ENCODE measurements at regions not wholly inside any gene's neighbourhood (a gene's known extent, or its start where the extent isn't known, plus 50 kb on each side); places are given as distances from the start of the nearest gene placed in this dataset.

- TF ChIP-seq ZNF274 (IDR thresholded peaks at IDR 0.05; ENCODE audit: low read depth, low read length) (no peak), YY1 (IDR thresholded peaks at IDR 0.05; ENCODE audit: insufficient read depth, insufficient read length) (no peak), SUZ12 (IDR thresholded peaks at IDR 0.05; ENCODE audit: extremely low read depth, insufficient read depth, insufficient read length) (no peak)
- H3K36me3 ChIP-seq (ENCODE audit: insufficient read depth, insufficient read length, low read length) = no peaks in the 10 kb centered on the region
- no peaks in the 10 kb centered on the region for H3K9me3 ChIP-seq (ENCODE audit: insufficient read depth, low read length)
- H3K4me3 ChIP-seq (ENCODE audit: insufficient read length, low read depth) = no peak overlapping the region
- H3K27me3 ChIP-seq (ENCODE audit: insufficient read depth, insufficient read length) = no peaks in the 10 kb centered on the region
- no peak overlapping the region for H3K9ac ChIP-seq (ENCODE audit: insufficient read length, low read depth)
- DNase-seq (ENCODE audit: low read depth, low spot score) = no peak
- H3K4me1 ChIP-seq (ENCODE audit: insufficient read depth, insufficient read length) = peaks cover 4% of the 10 kb centered on the region
Measured at GRCh38 chr1:116218922-116219321, 107.7 kb downstream of the MAB21L3 start.

GRCh38 chr1:116219651-116220434 is 108.6 kb downstream of the MAB21L3 start:
- no peak for TF ChIP-seq SUZ12 (IDR thresholded peaks at IDR 0.05; ENCODE audit: extremely low read depth, insufficient read depth, insufficient read length)
- no peak for TF ChIP-seq ZNF274 (IDR thresholded peaks at IDR 0.05; ENCODE audit: low read depth, low read length)
- TF ChIP-seq YY1 (IDR thresholded peaks at IDR 0.05; ENCODE audit: insufficient read depth, insufficient read length) = no peak
- no peak for DNase-seq (ENCODE audit: low read depth, low spot score)
- H3K36me3 ChIP-seq (ENCODE audit: insufficient read depth, insufficient read length, low read length) = no peaks in the 10 kb centered on the region
- H3K9me3 ChIP-seq (ENCODE audit: insufficient read depth, low read length) = no peaks in the 10 kb centered on the region
- H3K4me1 ChIP-seq (ENCODE audit: insufficient read depth, insufficient read length) = peaks cover 7% of the 10 kb centered on the region
- no peaks in the 10 kb centered on the region for H3K27me3 ChIP-seq (ENCODE audit: insufficient read depth, insufficient read length)
- H3K9ac ChIP-seq (ENCODE audit: insufficient read length, low read depth) = no peak overlapping the region
- H3K4me3 ChIP-seq (ENCODE audit: insufficient read length, low read depth) = no peak overlapping the region

DNA sequence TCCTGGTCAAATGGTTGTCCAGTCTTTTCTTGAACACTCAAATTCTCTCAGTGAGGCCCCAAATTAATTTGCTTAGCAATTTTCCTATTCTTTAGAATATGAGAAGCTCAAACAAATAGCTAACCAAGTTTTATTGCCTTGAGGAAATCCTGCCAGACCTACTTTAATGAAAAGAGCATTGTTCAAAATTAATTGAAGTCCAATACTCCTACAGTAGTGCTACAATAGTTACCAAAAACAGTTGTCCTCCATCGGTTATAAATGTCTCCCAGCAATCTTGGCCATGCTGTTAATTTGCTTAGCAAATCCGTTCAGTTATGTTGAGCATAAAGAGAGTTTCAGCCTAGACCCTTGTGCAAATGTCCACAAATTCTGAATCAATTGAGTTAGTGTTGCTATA is 112.9 kb downstream of the MAB21L3 start:
- Histone ChIP-seq H3K4me1 (ENCODE audit: insufficient read depth, insufficient read length) (peaks cover 9% of the 10 kb centered on the region), H3K9ac (ENCODE audit: insufficient read length, low read depth) (no peak overlapping the region), H3K9me3 (ENCODE audit: insufficient read depth, low read length) (no peaks in the 10 kb centered on the region), H3K27me3 (ENCODE audit: insufficient read depth, insufficient read length) (no peaks in the 10 kb centered on the region), H3K36me3 (ENCODE audit: insufficient read depth, insufficient read length, low read length) (no peaks in the 10 kb centered on the region), H3K4me3 (ENCODE audit: insufficient read length, low read depth) (no peak overlapping the region)
- no peak for TF ChIP-seq ZNF274 (IDR thresholded peaks at IDR 0.05; ENCODE audit: low read depth, low read length)
- no peak for DNase-seq (ENCODE audit: low read depth, low spot score)

GRCh38 chr1:116224561-116224960 is 113.4 kb downstream of the MAB21L3 start:
- H3K9ac ChIP-seq (ENCODE audit: insufficient read length, low read depth) = no peak overlapping the region
- no peak for DNase-seq (ENCODE audit: low read depth, low spot score)
- no peaks in the 10 kb centered on the region for H3K36me3 ChIP-seq (ENCODE audit: insufficient read depth, insufficient read length, low read length)
- TF ChIP-seq YY1 (IDR thresholded peaks at IDR 0.05; ENCODE audit: insufficient read depth, insufficient read length) = no peak
- H3K27me3 ChIP-seq (ENCODE audit: insufficient read depth, insufficient read length) = no peaks in the 10 kb centered on the region
- H3K9me3 ChIP-seq (ENCODE audit: insufficient read depth, low read length) = no peaks in the 10 kb centered on the region
- H3K4me1 ChIP-seq (ENCODE audit: insufficient read depth, insufficient read length) = peaks cover 9% of the 10 kb centered on the region
- H3K4me3 ChIP-seq (ENCODE audit: insufficient read length, low read depth) = no peak overlapping the region

DNA sequence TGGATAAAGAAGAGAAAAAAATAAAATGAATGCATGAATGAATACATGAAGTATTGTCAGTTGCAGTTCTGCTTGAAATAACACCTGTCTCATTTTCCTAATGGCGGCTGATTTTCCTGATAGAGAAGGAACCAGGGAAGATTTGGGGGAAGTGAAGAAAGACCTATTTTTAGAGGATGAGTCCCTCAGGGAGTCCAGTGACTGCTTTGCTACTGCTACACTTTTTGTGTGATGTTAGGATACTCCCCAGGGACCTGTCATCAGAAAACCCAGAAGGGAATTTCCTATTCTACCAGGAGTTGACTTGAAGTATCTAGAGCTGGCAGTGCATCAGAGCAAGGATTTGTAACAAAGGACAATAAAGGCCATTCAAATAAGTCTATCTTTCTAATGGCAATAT is 114.8 kb downstream of the MAB21L3 start:
- Histone ChIP-seq H3K4me1 (ENCODE audit: insufficient read depth, insufficient read length) (peaks cover 9% of the 10 kb centered on the region), H3K9me3 (ENCODE audit: insufficient read depth, low read length) (no peaks in the 10 kb centered on the region), H3K36me3 (ENCODE audit: insufficient read depth, insufficient read length, low read length) (no peaks in the 10 kb centered on the region), H3K4me3 (ENCODE audit: insufficient read length, low read depth) (no peak overlapping the region), H3K27me3 (ENCODE audit: insufficient read depth, insufficient read length) (no peaks in the 10 kb centered on the region), H3K9ac (ENCODE audit: insufficient read length, low read depth) (no peak overlapping the region)
- DNase-seq (ENCODE audit: low read depth, low spot score) = no peak
- TF ChIP-seq SUZ12 (IDR thresholded peaks at IDR 0.05; ENCODE audit: extremely low read depth, insufficient read depth, insufficient read length) (no peak), ZNF274 (IDR thresholded peaks at IDR 0.05; ENCODE audit: low read depth, low read length) (no peak), YY1 (IDR thresholded peaks at IDR 0.05; ENCODE audit: insufficient read depth, insufficient read length) (no peak)

GRCh38 chr1:116228511-116228910 is 117.3 kb downstream of the MAB21L3 start:
- Histone ChIP-seq H3K27me3 (ENCODE audit: insufficient read depth, insufficient read length) (no peaks in the 10 kb centered on the region), H3K4me3 (ENCODE audit: insufficient read length, low read depth) (no peak overlapping the region), H3K9me3 (ENCODE audit: insufficient read depth, low read length) (no peaks in the 10 kb centered on the region), H3K36me3 (ENCODE audit: insufficient read depth, insufficient read length, low read length) (no peaks in the 10 kb centered on the region), H3K9ac (ENCODE audit: insufficient read length, low read depth) (no peak overlapping the region), H3K4me1 (ENCODE audit: insufficient read depth, insufficient read length) (peaks cover 5% of the 10 kb centered on the region)
- DNase-seq (ENCODE audit: low read depth, low spot score) = no peak
- TF ChIP-seq YY1 (IDR thresholded peaks at IDR 0.05; ENCODE audit: insufficient read depth, insufficient read length) (no peak), ZNF274 (IDR thresholded peaks at IDR 0.05; ENCODE audit: low read depth, low read length) (no peak), SUZ12 (IDR thresholded peaks at IDR 0.05; ENCODE audit: extremely low read depth, insufficient read depth, insufficient read length) (no peak)

GRCh38 chr1:116230712-116231111 is 119.5 kb downstream of the MAB21L3 start:
- peak; percentile 63 for DNase-seq (ENCODE audit: low read depth, low spot score)
- Histone ChIP-seq H3K9ac (ENCODE audit: insufficient read length, low read depth) (no peak overlapping the region), H3K36me3 (ENCODE audit: insufficient read depth, insufficient read length, low read length) (no peaks in the 10 kb centered on the region), H3K4me1 (ENCODE audit: insufficient read depth, insufficient read length) (no peaks in the 10 kb centered on the region), H3K9me3 (ENCODE audit: insufficient read depth, low read length) (no peaks in the 10 kb centered on the region), H3K27me3 (ENCODE audit: insufficient read depth, insufficient read length) (no peaks in the 10 kb centered on the region), H3K4me3 (ENCODE audit: insufficient read length, low read depth) (no peak overlapping the region)
- no peak for TF ChIP-seq YY1 (IDR thresholded peaks at IDR 0.05; ENCODE audit: insufficient read depth, insufficient read length)
- TF ChIP-seq SUZ12 (IDR thresholded peaks at IDR 0.05; ENCODE audit: extremely low read depth, insufficient read depth, insufficient read length) = no peak
- TF ChIP-seq ZNF274 (IDR thresholded peaks at IDR 0.05; ENCODE audit: low read depth, low read length) = no peak

Measured in NT2/D1 (cell line).